HEK293T (cell line): ENCODE measurements at regions not wholly inside any gene's neighbourhood (a gene's known extent, or its start where the extent isn't known, plus 50 kb on each side); places are given as distances from the start of the nearest gene placed in this dataset.

Source experiments
- HDGF ChIP-seq: fragments of 450-650 bp; IDR thresholded peaks from 2 replicates; pipeline ENCODE4 v1.6.1; 2017; ENCODE audit warnings: antibody characterized with exemption, borderline replicate concordance
- NFRKB ChIP-seq: fragments of 450-650 bp; IDR thresholded peaks from 2 replicates; pipeline ENCODE4 v1.6.1; 2016; ENCODE audit warnings: mild to moderate bottlenecking, moderate library complexity
- SP1 ChIP-seq: fragments of 450-650 bp; IDR thresholded peaks from 2 replicates; pipeline ENCODE4 v1.6.1; 2017
- SUZ12 ChIP-seq: fragments of 450-650 bp; IDR thresholded peaks from 2 replicates; pipeline ENCODE4 v1.6.1; 2016; ENCODE audit warnings: mild to moderate bottlenecking

DNA sequence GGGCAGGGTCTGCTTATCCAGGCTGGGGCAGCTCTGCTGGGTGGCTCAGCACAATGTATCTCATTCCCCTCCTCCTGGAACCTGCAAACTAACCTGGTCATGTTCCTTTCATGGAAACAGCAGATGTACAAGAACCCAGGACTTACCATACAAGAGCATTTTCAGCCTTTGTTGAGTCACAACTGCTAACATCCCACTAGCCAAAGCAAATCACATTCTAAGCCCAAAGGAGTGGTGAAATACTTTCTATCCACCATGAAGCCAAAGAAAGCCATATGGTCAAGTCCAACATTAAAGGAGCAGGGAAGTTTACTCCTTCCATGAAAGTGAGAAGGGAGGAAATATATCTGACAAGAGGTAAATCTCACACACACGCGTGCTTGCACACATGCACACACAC lies 163.0 kb downstream of the IRS1 start:
- TF ChIP-seq NFRKB: no peak
- TF ChIP-seq SUZ12: no peak
- TF ChIP-seq SP1: no peak
- no peak for TF ChIP-seq HDGF
